GM21786 (cell line): ENCODE measurements at regions not wholly inside any gene's neighbourhood (a gene's known extent, or its start where the extent isn't known, plus 50 kb on each side); places are given as distances from the start of the nearest gene placed in this dataset.
"Not testable (repeated sequence)": the region's sequence is repeated elsewhere in the genome, so short reads cannot be mapped to it uniquely, and the experiment has no call there.

Experiments
- ATAC-seq: cut with Tn5 transposase; IDR thresholded peaks from one replicate; pipeline ENCODE4 v1.9.1; 2021; ENCODE audit not compliant: unreplicated experiment

DNA sequence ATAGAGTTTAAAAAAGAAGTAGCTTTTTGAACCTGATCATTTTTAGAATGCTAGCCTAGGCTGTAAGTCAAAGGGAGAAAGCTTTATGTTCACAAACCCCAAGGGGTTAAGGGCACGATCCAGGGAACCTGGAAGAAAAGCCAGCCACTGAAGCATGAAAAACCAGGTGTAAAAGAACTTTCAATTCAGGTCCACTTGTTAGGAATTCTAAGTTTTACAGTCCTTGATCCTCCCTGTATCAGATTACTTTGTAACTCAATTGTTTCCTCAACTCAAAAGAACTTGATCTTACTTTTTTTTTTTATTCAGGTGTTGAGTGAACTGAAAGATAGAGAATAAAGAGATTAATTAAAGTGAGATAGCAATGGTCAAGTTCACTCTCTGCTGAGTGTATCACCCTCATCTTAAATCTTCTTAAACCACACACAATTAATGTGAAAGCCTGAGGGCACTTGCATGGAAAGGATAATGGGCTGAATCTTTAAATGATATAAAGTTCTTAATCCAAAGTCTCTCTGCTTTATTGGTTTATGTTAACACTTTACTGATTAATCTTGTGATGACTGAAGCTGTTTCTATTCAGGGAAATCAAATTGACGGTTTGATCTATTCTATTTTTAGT is 672.2 kb upstream of the LRRN3 start:
- ATAC-seq: no peak

DNA sequence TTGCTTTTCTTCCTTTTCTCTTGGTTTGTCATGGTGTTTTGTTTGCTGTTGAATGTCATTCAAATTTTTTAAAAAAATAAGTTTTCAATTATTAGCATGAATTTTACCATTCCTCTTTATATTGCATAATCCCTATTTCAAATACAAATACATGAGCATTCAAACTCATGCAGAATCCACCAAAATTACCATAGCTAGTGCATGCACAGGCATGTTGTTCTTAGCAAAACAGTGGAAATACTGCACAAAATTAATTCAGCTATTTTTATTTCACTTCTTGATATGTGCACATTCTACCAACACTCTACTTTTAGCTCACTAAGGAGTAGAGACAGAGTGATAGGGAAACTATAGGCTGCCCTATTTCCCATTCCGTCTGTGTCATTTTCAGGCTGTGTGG is 670.1 kb upstream of the LRRN3 start:
- ATAC-seq: no peak

DNA sequence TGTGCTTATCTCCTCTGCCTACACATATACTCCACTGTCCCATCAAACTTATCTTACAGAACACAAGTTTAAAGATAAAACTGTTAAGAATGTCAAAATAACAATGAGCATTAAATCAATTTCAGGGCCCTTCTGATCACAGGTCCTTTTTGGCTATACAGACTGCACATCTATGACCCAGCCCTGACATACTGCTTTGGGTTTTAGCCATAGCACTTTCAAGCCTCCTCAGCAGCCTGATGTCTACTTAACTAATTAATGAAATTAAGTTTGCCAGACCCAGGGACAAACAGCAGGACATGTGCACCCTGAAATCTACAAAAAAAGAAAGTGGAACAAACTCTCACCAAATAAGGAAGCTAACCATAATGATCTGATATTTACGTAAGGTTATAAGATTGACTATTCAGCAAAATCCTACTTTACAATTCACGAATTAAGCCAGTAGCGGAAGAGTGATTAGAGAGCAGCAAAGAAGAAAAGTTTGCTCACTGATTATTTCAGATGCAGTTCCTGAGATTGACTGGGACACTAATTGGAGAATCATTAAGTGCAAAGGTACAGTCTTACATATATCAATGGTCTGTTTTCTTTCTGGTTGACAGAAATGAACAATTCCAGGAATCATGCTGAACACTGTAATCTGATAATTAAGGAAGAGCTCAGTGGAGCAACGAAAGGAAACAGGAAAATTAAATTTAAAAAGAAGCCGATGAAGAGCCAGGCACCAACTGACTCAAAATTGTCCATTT is 669.3 kb upstream of the LRRN3 start:
- ATAC-seq: no peak

DNA sequence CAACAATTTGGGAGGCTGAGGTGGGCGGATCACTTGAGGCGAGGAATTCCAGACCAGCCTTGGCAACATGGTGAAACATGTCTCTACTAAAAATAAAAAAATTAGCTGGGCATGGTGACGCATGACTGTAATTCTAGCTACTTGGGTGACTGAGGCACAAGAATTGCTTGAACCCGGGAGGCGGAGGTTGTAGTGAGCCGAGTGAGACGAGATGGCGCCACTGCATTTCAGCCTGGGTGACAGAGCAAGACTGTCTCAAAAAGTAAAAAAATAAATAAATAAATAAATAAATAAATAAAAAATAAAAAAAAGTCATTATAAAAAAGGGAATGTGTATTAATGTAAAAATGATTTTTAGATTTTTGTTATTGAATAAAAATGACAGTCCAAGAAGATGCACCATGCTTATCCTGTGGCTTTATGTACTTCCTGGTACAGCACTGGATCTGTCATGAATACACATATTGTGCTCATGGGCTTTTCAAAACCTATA is 658.8 kb upstream of the LRRN3 start:
- ATAC-seq: no peak

DNA sequence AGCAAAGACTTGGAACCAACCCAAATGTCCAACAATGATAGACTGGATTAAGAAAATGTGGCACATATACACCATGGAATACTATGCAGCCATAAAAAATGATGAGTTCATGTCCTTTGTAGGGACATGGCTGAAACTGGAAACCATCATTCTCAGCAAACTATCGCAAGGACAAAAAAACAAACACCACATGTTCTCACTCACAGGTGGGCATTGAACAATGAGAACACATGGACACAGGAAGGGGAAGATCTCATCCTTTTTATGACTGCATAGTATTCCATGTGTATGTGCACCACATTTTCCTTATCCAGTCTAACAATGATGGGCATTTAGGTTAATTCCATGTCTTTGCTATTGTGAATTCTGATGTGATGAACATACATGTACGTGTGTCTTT is 652.0 kb upstream of the LRRN3 start:
- not testable (repeated sequence) for ATAC-seq

DNA sequence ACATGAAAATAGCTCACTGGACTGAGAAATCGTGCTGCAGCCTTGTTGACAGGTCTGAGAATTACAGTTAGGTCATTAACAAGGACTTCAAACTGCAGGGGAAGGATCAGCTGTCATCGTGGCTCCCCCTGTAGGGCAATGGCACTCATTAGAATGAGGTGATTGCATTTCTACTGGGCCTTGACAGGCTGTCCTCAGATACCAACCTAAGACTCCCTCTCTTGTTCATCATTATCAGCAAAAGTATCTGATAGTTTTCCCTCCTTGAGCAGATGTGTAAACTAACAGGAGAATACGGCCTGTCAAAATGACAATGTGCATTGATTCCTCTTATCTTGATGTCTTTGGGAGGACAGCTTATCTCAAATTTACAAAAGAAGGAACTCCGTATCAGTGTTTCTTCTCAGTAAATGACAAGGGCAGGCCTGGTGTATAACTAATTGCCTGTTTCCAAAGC is 648.5 kb upstream of the LRRN3 start:
- ATAC-seq: peak; percentile 88

DNA sequence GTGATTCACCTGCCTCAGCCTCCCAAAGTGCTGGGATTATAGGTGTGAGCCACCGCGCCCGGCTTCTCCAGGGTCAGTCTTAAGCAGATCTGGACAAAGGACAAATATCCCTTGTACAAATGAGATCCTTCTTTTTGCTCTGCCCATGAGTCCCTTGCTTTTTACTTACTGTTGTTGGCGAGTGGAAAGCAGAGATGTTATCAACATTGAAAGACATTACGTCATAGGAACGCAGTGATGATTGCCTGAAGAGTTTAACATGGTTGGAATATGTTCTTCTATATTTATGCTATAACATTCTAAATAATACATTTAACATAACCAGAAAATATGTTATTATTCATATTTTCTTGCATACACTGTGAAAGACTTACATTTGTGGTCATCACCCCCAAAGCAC is 644.3 kb upstream of the LRRN3 start:
- no peak for ATAC-seq

DNA sequence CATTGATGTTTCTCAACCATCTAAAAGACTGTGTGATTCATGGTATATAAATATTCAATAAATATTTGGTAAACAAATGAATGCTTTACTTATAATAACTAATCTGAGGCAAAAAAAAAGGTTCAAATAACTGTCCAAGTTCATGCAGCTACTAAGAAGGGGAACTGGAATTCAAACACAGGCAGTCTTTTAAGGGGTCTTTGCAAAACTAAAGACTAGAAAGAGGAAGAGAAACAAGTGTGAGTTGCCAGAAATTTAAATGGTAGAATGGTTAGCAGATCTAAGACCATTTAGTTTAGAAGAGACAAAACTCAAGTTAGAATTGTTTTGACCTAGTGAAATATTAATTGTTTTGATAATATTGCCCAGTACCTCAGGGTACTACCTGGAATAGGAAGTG is 642.0 kb upstream of the LRRN3 start:
- peak; percentile 86 for ATAC-seq

DNA sequence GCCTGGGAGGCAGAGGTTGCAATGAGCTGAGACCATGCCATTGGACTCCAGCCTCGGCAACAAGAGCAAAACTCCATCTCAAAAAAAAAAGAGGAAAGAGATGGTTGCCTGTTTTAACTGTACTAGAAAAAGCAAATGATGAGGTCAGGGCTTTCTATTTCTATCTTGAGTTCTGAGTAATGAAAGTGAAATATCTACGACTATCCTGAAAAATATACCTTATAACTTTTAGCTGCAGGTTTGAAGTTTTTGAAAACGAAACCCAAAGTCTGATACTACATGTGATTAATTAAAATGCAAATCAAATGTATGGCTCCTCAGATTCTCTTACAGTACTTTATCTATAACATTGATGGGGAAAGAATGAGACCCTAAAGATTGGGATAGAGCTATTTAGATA is 636.2 kb upstream of the LRRN3 start:
- ATAC-seq: peak; percentile 69

DNA sequence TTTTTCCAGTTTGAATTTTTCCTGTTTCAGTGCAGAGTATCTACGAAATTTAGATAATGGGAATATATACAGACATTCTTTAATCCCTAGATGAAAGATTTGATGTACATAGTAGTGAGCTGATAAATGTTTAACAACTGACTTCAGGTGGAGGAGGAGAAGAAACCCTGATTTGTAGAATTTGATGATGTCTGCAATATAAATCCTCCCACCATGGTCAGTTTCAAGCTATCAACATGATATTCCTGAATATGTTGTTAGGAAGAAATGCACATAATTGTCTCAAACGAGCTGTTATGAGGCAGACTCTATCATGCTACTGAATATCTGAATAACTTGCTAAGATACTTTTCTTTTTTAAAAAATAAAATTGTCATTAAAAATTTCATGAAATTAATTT is 629.3 kb upstream of the LRRN3 start:
- no peak for ATAC-seq

DNA sequence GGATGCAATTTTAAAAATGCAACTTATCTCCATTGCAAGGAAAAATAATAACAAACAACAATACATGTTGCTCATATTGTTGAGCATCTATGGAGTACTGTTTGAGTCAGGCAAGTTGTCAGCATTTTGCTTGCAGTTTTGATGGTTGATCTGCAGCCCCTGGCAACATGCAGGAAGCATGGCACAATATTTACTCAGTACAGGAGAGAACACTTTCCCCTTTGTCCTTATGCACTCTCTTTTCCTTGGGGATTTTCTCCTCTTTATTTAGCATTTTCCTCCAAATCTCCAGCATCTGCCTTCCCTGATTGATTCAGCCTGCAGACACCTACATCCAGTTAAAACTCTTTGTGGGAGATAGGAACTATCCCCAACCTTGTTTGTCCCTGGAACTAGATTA is 620.5 kb upstream of the LRRN3 start:
- ATAC-seq: no peak

DNA sequence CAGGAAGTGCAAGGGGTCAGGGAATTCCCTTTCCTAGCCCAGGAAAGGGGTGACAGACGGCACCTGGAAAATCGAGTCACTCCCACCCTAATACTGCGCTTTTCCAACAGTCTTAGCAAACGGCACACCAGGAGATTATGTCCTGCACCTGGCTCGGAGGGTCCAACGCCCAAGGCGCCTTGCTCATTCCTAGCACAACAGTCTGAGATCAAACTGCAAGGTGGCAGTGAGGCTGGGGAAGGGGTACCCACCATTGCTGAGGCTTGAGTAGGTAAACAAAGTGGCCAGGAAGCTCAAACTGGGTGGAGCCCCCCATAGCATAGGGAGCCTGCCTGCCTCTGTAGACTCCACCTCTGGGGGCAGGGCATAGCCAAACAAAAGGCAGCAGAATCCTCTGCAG is 618.5 kb upstream of the LRRN3 start:
- not testable (repeated sequence) for ATAC-seq

DNA sequence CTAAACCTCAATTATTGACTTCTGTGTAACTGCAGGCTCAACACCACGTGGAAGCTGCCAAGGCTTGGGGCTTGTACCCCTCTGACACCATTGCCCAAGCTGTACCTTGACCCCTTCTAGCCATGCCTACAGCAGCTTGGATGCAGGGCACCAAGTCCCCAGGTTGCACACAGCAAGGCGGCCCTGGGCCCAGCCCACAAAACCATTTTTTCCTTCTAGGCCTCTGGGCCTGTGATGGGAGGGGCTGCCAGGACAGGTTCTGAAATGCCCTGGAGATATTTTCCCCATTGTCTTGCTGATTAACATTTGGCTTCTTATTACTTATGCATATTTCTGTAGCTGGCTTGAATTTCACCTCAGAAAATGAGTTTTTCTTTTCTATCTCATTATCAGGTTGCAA is 610.0 kb upstream of the LRRN3 start:
- no peak for ATAC-seq

DNA sequence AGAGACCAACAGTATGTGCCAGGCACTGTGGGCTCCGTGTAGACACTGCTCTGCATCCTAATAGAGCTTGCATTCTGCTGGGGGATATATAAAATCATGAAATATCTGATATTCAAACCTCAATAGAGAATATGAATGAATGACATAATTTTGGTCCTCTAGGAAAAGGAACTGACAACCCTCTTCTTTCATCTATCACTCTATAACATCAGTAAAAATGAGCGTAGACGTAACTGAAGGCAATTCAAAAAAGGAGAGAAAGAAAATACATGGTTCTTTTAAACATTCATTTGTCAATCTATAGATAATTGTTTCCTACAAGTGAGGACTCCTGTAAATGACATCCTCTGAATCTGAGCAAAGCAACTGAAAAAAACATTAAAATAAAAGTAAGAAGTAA is 607.4 kb upstream of the LRRN3 start:
- no peak for ATAC-seq

DNA sequence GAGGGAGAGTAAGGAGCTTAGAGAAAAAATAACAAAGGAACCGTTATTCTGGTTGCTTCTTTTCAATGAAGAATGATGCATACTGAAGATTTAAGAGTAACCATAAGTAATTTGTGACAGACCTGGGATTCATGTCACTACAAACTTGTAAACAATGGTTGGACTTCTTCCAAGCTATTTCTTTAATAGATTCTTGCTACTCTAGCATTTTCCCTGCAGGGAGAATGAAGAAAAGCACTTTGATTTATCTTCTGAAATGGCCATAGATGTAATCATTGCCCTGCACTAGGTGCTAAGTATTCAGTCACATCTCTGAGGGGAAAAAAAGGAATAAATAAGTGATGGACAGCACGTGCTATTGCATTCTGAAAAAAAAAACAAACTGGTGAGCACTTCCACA is 606.6 kb upstream of the LRRN3 start:
- ATAC-seq: no peak

DNA sequence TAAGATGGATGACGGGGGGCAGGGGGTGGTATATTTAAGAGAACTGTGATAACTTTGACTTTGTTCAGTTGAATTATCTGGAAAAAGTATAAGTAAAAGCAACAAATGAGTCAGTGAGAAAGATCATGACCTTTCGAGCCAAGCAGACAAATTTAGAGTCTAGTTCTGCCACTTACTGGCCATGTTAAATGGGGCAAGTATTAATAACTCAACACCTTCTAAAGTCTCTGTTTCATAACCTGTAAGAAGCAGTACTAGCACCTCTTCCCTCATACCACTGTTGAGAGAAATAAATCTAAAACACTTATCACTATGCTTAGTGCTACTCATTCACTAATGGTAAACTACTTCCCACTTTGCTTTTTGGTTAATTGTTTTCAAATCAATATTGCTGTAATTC is 604.4 kb upstream of the LRRN3 start:
- no peak for ATAC-seq

DNA sequence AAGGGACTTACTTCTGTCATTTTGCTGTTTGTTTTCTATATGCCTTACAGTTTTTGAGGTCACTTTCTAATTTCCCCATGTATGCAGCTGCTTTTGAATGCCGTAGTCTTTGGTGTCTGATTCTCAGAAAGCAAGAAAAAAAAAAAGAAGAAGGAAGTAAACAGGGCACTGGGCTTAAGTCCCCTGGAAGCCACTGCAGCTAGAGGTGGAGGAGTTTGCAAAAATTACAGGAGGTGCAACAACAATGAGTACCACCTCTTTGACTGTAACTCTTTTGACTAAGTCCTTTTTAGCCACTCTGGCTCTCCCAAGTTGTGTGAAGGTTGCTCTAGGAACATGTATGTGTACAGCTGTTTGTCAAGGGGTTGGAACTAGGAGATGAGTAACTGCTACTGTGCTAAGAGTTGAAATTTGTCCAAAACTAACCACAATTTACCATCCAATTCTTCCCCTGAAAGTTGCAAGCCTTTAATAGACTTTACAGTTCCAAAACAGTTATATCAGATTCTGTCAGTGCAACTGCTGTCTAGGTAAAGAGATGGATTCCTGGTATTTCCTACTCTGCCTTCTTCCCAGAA is 588.0 kb upstream of the LRRN3 start:
- ATAC-seq: no peak

DNA sequence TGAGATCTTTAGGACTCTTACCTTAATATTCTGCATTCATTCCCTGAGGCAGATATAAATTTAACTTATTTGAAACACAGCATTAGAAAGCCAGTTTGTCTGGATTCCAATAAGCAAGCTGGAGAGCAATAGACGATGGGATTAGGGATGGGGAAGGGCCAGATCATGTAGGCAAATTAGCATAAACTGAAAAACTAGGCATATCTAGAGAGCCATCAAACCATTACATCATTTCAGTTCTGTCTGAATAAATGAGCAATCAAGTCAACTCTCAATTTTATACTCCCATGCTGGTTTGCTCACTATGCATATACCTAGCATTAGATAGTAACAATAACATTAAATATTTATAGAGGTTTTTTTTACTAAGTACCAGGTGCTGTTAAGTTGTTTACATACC is 583.6 kb upstream of the LRRN3 start:
- ATAC-seq: no peak

DNA sequence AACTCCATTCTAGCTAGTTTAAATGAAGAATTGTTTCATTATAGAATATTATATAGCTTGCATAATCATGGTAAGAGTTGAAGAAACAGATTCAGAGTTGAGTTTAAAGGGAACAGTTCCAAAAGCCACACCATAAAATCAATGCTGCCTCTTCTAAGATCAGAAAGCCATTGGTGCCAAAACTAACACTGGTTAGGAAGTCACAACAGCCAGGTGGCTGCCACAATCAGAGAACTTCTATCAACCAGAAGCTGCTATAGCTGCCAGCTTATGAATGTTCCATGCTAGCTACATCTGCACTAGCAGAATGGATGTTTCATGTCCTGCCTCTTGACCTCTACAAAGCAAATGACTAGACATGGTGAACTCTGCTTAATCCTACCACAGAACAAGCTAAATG is 583.1 kb upstream of the LRRN3 start:
- ATAC-seq: no peak

DNA sequence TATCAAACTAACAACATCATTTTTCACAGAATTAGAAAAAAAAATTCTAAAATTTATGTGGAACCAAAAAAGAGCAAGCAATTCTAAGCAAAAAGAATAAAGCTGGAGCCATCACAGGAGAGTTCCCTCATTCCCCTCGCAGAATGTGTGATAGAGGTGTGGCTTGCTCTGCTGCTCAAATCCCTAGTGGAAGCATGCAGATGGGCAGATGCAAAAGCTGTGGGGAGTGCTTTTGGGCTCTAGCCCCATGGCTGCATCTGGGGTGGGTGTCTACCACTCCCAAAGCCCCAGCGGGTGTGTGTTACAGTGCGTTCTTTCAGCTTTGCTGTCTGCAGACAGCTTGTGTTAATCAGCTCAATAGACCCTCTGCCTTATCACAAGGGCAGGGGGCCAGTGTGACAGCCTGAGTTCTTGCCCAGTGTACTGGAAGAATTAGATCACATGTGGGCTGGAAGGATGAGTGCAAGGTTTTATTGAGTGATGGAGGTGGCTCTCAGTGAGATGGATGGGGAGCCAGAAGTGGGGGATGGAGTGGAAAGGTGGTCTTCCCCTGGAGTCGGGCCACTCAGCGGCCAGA is 575.9 kb upstream of the LRRN3 start:
- not testable (repeated sequence) for ATAC-seq

DNA sequence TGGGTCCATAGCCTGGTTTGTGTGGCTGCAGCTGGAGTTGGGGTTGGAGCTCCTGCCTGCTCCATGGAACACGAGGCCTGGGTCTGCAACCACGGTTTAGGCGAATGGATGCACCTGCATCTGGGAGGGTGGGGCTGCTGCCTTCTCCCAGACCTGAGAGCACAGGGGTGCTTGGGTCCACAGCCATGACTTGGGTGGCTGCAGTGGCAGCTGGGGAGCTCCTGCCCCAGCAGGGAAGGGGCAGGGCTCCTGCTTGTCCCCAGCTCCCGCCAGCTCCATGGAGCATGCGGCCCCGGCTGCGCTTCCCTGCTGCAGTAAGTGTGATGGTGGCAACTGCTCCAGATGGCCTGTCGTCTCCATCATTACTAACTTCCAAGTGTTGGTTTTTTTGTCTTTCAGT is 571.1 kb upstream of the LRRN3 start:
- ATAC-seq: no peak

DNA sequence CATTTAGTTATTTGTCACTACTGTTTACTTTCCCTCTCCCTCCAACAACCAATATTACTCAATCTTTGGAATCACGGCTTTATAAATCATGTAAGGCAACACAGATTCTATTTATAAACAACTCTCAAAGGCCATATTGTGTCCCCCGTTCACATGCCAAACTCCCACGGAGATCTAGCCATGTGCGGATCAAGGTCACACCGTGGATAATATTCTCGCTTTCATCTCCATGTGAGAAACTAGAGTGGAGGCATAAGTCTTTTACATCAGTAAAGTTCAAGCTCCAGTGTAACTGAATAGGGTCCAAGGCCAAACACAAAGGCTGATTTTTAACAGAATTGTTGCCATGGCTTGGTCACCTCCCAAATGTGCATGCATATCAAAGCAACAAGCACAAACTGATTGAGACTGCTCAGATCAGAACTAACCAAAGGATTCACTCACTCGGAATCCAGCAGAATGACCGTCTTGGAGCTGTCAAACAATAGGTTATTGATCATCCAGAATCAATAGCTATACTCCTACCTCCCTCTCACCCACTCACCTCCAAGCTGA is 569.5 kb upstream of the LRRN3 start:
- no peak for ATAC-seq
